Activated naive CD4-positive, alpha-beta T cell treated with anti-CD3 and anti-CD28 coated beads for 36 hours (primary cell): ENCODE measurements at regions not wholly inside any gene's neighbourhood (a gene's known extent, or its start where the extent isn't known, plus 50 kb on each side); places are given as distances from the start of the nearest gene placed in this dataset.

Experiments
- CTCF ChIA-PET: fragments of 350-600 bp; sonication (Branson Sonifier 250); formaldehyde crosslinking; loops from one replicate; lab custom pipeline; 2021; ENCODE audit warnings: antibody characterized with exemption; lab: Charles Lee
- DNase-seq: peaks from one replicate; pipeline ENCODE4 v3.0.0-alpha.2; 2020
- H3K27ac Mint-ChIP-seq: one replicate; pipeline ENCODE4 v1.8.0; 2021; ENCODE audit warnings: mild to moderate bottlenecking, mixed read lengths
- H3K27me3 Mint-ChIP-seq: one replicate; pipeline ENCODE4 v1.8.0; 2021; ENCODE audit warnings: low read depth, mixed read lengths
- H3K36me3 Mint-ChIP-seq: one replicate; pipeline ENCODE4 v1.8.0; 2021; ENCODE audit warnings: low read depth, mixed read lengths
- H3K4me1 Mint-ChIP-seq: one replicate; pipeline ENCODE4 v1.8.0; 2021; ENCODE audit warnings: low read depth, mixed read lengths
- H3K4me3 Mint-ChIP-seq: one replicate; pipeline ENCODE4 v1.8.0; 2021; ENCODE audit warnings: mild to moderate bottlenecking, moderate library complexity, mixed read lengths
- H3K9me3 Mint-ChIP-seq: one replicate; pipeline ENCODE4 v1.8.0; 2021; ENCODE audit warnings: mixed read lengths
- intact Hi-C: fragments of 100-400 bp; cut with micrococcal nuclease; formaldehyde crosslinking; loops from one replicate; pipeline ENCODE4 v1.15.1; 2023

DNA sequence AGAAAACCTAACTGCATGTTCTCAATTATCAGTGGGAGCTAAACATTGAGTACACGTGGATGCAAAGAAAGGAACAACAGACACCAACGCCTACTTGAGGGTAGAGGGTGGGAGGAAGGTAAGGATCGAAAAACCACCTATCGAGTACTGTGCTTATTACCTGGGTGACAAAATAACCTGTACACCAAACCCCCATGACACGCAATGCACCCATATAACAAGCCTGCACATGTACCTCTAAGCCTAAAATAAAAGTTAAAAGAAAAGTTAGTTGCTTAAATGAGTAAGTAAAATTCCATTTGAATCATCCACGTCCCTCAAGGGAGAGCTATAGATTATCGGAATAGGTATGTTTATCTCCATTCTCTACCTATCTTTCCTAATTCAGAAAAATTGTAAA lies 210.2 kb upstream of the ADCY2 start:
- Mint-ChIP-seq H3K4me3 (no peak overlapping the region), H3K36me3 (no peaks in the 10 kb centered on the region), H3K27ac (no peak overlapping the region), H3K4me1 (no peaks in the 10 kb centered on the region), H3K27me3 (no peaks in the 10 kb centered on the region), H3K9me3 (no peaks in the 10 kb centered on the region)
- intact Hi-C loops: no loop called here
- DNase-seq: no peak
- CTCF ChIA-PET: no interaction called here

DNA sequence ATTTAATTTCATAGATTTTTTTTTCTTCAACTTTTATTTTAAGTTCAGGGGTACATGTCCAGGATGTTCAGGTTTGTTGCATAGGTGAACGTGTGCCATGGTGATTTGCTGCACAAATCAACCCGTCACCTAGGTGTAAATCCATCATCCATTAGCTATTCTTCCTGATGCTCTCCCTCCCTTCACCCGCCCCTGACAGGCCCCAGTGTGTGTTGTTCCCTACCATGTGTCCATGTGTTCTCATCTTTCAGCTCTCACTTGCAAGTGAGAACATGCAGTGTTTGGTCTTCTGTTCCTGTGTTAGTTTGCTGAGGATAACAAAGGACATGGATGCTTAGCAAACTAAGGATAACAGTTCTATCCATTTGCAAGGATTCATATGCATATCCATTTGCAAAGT lies 209.1 kb upstream of the ADCY2 start:
- intact Hi-C loops: no loop called here
- no peak for DNase-seq
- H3K27me3 Mint-ChIP-seq: no peaks in the 10 kb centered on the region
- H3K4me1 Mint-ChIP-seq: no peaks in the 10 kb centered on the region
- no peaks in the 10 kb centered on the region for H3K36me3 Mint-ChIP-seq
- no peaks in the 10 kb centered on the region for H3K9me3 Mint-ChIP-seq
- no peak overlapping the region for H3K27ac Mint-ChIP-seq
- no peak overlapping the region for H3K4me3 Mint-ChIP-seq
- CTCF ChIA-PET: no interaction called here

DNA sequence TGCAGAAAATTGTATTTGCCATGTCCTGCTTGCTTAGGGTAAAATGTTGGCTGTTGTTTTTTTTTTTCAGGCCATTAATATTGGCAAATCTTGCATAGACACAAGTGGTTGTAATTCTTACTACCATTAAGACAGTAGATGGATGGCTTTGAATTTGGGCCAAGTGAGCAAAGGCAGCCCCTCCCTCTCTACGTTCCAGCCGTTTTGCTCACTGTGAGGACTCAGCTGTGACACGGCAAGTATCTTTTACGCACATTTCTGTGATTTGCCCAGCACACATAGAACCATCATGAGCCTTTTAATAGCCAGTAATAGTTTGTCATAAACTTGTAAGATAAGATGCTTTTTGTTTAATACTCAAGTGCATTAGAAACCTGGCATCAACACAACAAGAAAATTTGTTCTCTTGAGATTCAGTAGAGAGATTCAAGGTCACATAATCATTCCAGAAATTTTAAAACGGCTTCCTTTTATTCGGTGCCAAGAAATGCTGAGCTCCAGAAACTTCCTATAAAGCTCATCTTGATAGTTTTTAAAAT lies 205.2 kb upstream of the ADCY2 start:
- Mint-ChIP-seq H3K4me3 (no peak overlapping the region), H3K9me3 (no peaks in the 10 kb centered on the region), H3K27me3 (no peaks in the 10 kb centered on the region), H3K36me3 (no peaks in the 10 kb centered on the region), H3K4me1 (no peaks in the 10 kb centered on the region), H3K27ac (no peak overlapping the region)
- CTCF ChIA-PET: no interaction called here
- DNase-seq: no peak
- intact Hi-C loops: no loop called here

DNA sequence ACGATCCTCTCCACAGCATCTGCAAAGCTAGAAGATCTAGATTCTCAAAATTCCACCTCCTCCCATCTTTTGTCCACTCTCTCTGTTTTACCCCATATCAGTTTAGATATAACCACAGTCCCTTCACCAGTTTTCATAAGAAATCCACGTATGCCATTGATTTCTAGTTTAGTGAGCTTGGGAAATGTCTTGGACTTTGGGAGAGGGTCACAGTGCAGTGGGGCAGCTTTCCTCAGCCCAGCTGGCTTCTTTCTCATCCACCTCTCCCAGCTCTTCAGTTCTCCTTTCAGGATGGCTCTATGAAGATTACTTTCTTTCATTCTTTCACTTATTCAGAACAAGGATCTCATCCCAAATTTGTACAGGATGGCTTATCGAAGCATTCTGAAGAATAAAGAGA lies 203.9 kb upstream of the ADCY2 start:
- no peaks in the 10 kb centered on the region for H3K27me3 Mint-ChIP-seq
- intact Hi-C loops: no loop called here
- DNase-seq: no peak
- no peaks in the 10 kb centered on the region for H3K9me3 Mint-ChIP-seq
- no peaks in the 10 kb centered on the region for H3K4me1 Mint-ChIP-seq
- H3K27ac Mint-ChIP-seq: no peak overlapping the region
- H3K36me3 Mint-ChIP-seq: no peaks in the 10 kb centered on the region
- no peak overlapping the region for H3K4me3 Mint-ChIP-seq
- CTCF ChIA-PET: no interaction called here

DNA sequence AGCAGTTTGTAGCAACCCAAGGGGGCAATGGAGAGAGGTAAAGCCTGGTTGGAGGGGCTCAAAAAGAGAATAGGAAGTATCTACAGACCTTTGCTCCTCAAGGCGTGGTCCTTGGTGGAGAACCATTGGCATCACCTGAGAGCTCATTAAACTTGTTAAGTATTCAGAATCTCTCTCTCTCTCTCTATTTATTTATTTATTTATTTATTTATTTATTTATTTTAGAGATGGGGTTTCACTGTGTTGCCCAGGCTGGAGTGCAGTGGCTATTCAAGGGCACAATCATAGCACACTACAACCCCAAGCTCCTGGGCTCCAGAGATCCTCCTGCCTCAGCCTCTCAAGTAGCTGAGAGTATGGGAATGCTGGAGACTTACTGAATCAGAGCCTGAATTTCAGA lies 193.1 kb upstream of the ADCY2 start:
- H3K4me1 Mint-ChIP-seq: no peaks in the 10 kb centered on the region
- no peak for DNase-seq
- no peak overlapping the region for H3K4me3 Mint-ChIP-seq
- CTCF ChIA-PET: no interaction called here
- H3K36me3 Mint-ChIP-seq: no peaks in the 10 kb centered on the region
- no peaks in the 10 kb centered on the region for H3K27me3 Mint-ChIP-seq
- H3K27ac Mint-ChIP-seq: no peak overlapping the region
- intact Hi-C loops: no loop called here
- peaks cover 7% of the 10 kb centered on the region for H3K9me3 Mint-ChIP-seq

DNA sequence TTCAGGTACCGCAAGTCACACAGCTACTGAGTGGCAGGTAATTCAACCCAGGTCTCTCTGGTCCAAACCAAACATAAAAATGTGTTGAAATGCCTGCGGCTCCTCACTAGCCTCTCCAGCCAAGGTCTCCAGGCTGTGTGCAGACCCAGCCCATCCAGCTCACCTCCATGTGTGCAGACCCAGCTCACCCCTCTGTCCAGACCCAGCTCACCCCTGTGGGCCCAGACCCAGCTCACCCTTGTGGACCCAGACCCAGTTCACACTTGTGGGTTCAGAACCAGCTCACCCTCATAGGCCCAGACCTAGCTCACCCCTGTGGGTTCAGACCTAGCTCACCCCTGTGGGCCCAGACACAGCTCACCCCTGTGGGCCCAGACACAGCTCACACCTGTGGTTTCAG lies 188.0 kb upstream of the ADCY2 start:
- Mint-ChIP-seq H3K36me3 (no peaks in the 10 kb centered on the region), H3K27ac (no peak overlapping the region), H3K4me1 (no peaks in the 10 kb centered on the region), H3K4me3 (no peak overlapping the region), H3K9me3 (peaks cover 2% of the 10 kb centered on the region), H3K27me3 (no peaks in the 10 kb centered on the region)
- CTCF ChIA-PET: no interaction called here
- intact Hi-C loops: no loop called here
- DNase-seq: no peak

DNA sequence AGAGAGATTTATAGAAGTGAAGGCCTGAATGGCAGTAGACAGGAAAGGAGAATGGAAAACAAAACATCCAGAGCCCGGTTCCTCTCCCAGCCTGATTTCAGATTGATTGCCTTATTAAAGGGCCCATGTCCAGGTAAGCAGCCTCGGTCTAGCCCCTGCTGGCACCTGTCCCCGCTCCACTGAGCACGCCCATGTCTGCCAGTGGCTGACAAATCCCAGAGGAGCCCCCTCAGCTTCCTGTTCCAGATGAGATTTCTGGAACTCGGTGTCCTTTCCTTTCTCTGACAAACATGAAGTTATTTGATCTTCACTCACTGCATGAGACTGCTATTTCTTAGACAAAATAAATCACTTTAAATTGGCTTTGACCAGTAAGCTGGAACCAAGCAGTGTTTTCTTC lies 187.0 kb upstream of the ADCY2 start:
- no peak for DNase-seq
- H3K27ac Mint-ChIP-seq: no peak overlapping the region
- H3K4me3 Mint-ChIP-seq: no peak overlapping the region
- H3K36me3 Mint-ChIP-seq: no peaks in the 10 kb centered on the region
- intact Hi-C loops: no loop called here
- CTCF ChIA-PET: no interaction called here
- no peaks in the 10 kb centered on the region for H3K4me1 Mint-ChIP-seq
- H3K27me3 Mint-ChIP-seq: no peaks in the 10 kb centered on the region
- peaks cover 2% of the 10 kb centered on the region for H3K9me3 Mint-ChIP-seq

DNA sequence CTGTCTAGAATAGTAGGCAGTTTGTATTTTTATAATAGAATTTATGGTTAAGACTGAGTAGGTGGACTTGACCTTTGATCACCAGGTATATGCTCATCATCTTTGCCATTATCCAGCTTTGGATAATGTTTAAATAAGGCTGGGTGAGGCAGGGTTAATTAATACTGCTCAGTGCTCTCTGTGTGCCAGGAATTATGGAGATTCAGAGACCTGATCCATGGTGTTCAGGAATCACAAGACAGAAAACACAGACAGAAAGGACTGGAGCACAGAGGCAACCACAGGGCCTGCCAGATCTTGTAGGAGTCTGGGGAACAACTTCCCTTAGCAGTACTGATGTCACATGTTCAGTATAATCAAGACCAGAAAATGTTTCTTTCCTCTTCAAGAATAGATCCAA lies 186.3 kb upstream of the ADCY2 start:
- intact Hi-C loops: no loop called here
- Mint-ChIP-seq H3K27me3 (no peaks in the 10 kb centered on the region), H3K27ac (no peak overlapping the region), H3K36me3 (no peaks in the 10 kb centered on the region), H3K4me3 (no peak overlapping the region), H3K9me3 (peaks cover 2% of the 10 kb centered on the region), H3K4me1 (no peaks in the 10 kb centered on the region)
- DNase-seq: no peak
- CTCF ChIA-PET: no interaction called here

DNA sequence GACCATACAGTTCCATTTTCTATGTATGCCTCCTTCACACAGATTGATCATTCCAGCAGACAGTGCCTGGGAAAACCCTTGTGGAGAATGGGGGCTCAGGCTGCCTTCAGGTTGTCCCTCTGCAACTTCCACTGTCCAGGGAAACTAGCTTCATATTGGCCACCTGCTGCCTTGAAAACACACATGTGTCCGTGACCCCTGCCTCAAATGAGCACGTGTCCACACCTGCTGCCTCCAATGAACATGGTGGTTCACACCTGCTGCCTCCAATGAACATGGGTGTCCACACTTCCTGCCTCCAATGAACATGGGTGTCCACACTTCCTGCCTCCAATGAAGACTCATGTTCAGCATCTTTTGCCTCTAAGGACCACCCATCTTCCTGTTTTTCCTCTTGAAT lies 185.4 kb upstream of the ADCY2 start:
- Mint-ChIP-seq H3K36me3 (no peaks in the 10 kb centered on the region), H3K27ac (no peak overlapping the region), H3K4me1 (no peaks in the 10 kb centered on the region), H3K9me3 (no peaks in the 10 kb centered on the region), H3K4me3 (no peak overlapping the region), H3K27me3 (no peaks in the 10 kb centered on the region)
- intact Hi-C loops: no loop called here
- CTCF ChIA-PET: no interaction called here
- DNase-seq: no peak

DNA sequence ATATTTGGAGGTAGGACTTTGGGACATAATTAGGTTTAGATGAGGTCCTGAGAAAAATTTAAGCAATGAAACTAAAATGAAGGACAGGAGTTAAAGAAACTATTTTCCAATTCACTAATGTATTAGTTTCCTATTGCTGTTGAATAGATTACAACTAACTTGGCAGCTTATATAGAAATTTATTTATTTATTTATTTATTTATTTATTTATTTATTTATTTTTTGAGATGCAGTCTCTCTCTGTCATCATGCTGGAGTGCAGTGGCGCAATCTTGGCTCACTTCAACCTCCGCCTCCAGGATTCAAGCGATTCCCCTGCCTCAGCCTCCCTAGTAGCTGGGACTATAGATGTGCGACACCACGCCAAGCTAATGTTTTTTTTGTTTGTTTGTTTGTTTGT lies 182.4 kb upstream of the ADCY2 start:
- Mint-ChIP-seq H3K27me3 (no peaks in the 10 kb centered on the region), H3K4me1 (no peaks in the 10 kb centered on the region), H3K9me3 (no peaks in the 10 kb centered on the region), H3K4me3 (no peak overlapping the region), H3K27ac (no peak overlapping the region), H3K36me3 (no peaks in the 10 kb centered on the region)
- CTCF ChIA-PET: no interaction called here
- DNase-seq: no peak
- intact Hi-C loops: no loop called here

DNA sequence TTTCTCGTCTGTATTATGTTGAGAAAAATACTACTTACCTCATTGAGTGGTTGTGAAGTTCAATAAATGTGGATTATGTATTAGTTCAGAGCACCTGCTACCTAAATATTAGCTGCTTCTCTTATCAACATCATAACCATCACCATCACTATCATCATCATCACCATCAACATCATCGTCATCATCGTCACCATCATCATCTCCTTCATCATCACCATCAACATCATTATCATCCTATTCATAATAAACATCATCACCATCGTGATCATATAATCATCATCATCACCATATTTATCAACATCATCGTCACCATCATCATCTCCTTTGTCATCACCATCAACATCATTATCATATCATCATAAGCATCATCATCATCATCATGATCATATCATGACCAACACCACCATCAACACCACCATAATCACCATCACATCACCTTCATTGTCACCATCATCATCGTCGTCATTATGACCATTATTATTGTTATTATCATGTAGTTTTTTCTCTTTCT lies 181.0 kb upstream of the ADCY2 start:
- Mint-ChIP-seq H3K4me1 (no peaks in the 10 kb centered on the region), H3K27ac (no peak overlapping the region), H3K36me3 (no peaks in the 10 kb centered on the region), H3K9me3 (no peaks in the 10 kb centered on the region), H3K4me3 (no peak overlapping the region), H3K27me3 (no peaks in the 10 kb centered on the region)
- intact Hi-C loops: no loop called here
- DNase-seq: no peak
- CTCF ChIA-PET: no interaction called here

DNA sequence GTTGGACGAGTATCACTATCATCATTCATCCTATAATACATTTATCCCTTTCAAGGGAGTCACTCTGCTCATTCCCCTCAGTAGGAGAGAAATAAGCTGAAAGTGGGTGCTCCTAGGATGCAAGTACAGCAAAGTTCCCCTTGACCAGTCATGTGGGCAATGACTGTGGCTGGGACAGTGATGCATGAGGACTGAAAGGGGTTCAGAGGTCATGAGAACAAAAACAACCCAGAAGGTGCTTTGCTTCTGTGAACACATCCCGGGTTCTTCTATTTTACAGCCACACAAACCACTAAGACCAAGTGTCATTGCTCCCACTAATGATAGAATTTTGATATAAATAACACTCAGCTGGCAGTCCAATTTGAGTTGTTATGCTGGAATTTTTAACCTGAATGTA lies 177.8 kb upstream of the ADCY2 start:
- CTCF ChIA-PET: no interaction called here
- intact Hi-C loops: no loop called here
- H3K36me3 Mint-ChIP-seq: no peaks in the 10 kb centered on the region

DNA sequence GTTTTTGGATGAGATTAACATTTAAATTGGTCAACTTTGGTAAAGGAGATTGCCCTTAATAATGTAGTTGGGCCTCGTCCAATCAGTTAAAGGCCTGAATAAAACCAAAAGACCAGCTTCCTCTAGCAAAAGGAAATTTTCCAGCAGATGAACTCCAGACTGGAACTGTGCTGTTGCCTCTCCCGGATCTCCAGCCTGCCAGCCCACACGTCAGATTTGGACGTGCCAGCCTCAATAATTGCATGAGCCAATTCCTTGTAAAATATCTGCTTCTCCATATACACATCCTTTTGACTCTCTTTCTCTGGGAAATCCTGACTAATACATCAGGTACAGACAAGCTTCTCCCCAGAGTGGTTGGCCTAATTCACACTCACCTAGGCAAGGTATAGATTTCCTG lies 175.8 kb upstream of the ADCY2 start:
- no peaks in the 10 kb centered on the region for H3K27me3 Mint-ChIP-seq
- H3K9me3 Mint-ChIP-seq: no peaks in the 10 kb centered on the region

More for the DNA sequence above, 177.8 kb upstream of the ADCY2 start:
- Mint-ChIP-seq H3K4me1 (no peaks in the 10 kb centered on the region), H3K27ac (no peak overlapping the region), H3K27me3 (no peaks in the 10 kb centered on the region), H3K9me3 (no peaks in the 10 kb centered on the region), H3K4me3 (no peak overlapping the region)
- no peak for DNase-seq

DNA sequence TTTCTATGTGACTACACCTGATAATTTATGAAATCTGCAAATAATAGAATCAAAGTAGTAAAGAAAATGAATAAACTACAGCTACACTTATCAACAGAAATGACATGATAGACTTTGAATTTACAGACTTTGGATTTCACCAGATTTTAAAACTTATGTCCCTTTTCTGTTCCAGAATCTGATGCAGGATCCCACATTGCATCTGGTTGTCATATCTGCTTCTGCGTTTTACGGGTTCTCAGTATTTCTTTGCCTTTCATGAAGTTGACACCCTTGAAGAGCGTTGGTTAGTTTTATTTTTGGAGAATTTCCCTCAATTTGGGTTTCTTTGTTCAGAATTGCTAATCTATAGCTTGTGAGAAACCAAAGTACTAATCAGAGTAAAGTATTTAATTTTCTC lies 174.9 kb upstream of the ADCY2 start:
- intact Hi-C loops: no loop called here
- Mint-ChIP-seq H3K36me3 (no peaks in the 10 kb centered on the region), H3K27me3 (no peaks in the 10 kb centered on the region), H3K4me1 (no peaks in the 10 kb centered on the region), H3K9me3 (no peaks in the 10 kb centered on the region), H3K4me3 (no peak overlapping the region), H3K27ac (no peak overlapping the region)
- CTCF ChIA-PET: interaction anchor here (0.5 to 0.6 kb wide), 2 partner anchors 584 to 1015 kb away, joined by 3 to 6 read pairs; no protein-coding TSS in a partner anchor
- DNase-seq: no peak

More for the DNA sequence above, 175.8 kb upstream of the ADCY2 start:
- Mint-ChIP-seq H3K4me1 (no peaks in the 10 kb centered on the region), H3K36me3 (no peaks in the 10 kb centered on the region), H3K4me3 (no peak overlapping the region), H3K27ac (no peak overlapping the region)
- DNase-seq: no peak
- CTCF ChIA-PET: no interaction called here
- intact Hi-C loops: no loop called here
